SKM-1 treated with dmso at 0.1 percent for 144 hours (cell line): ENCODE measurements at regions not wholly inside any gene's neighbourhood (a gene's known extent, or its start where the extent isn't known, plus 50 kb on each side); places are given as distances from the start of the nearest gene placed in this dataset.

Experiments
- DNase-seq: peaks from one replicate; lab custom pipeline; 2025; ENCODE audit not compliant: unreplicated experiment; lab: John Stamatoyannopoulos, UW

DNA sequence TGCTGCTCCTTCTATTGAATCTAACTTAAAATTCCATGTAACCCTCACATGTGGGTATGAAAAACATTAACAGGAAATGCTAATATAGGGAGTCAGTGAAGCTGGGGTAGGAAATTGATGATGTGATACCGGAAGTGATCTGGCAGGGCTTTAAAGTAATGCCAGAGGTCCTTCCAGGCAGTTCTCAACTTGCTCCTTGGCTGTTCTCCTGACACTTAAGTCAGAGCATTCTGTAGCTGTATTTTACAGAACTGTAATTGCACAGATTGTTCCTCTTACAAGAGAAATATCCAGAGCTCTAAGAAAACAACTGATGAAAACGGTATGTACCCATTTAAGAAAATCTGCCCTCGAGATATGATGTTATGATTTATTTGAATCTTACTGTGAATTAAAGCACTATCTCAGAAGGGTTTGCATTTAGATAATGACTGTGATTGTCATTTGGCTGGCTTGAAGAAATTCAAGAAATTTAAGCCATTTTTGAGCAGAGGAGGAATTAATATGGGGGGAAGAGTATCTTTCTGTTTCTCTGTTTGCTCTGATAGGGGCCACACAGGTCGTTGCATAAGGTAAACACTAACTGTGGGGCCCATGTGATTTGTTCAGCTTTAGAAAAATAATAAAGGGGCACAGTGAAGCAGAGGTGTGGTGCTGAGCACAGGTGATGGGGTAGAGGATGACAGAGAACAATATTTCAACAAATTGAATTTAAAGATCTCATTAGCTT is 88.4 kb downstream of the BBS10 start:
- no peak for DNase-seq

DNA sequence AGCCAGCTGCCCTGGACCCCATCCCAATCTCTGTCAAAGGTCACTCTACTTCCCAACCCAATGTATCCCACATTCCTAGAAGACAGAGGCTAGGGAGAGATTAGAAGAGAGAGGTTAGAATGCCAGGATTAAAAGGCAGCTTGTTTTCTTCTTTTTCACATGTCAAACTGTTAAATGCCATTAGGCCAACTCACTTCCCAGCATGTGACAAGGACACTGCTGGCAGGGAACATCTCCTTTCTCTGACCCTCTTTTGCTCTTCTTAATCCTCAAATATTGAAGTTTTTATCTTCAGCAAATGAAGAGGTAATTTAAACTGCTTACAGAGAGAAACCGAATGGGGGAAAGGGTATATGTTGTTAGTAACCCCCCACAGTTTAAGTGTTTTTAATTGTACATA is 89.1 kb downstream of the BBS10 start:
- no peak for DNase-seq

DNA sequence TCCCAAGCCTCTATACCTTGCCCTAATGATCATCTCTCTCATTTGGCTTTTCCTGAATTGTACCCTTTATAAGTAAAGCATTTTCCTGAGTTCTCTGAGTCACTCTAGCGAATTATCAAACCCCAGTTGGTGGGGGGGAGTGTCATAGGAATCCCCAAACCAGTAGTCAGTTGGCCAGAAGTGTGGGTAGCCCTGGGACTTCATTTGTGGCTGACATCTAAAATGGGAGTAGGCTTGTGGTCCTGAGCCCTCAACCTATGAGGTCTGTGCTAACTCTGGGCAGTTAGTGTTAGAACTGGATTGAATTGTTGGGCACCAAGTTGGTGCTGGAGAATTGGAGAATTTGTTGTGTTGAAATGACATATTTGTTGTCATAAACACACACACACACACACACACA is 91.3 kb downstream of the BBS10 start:
- DNase-seq: no peak

DNA sequence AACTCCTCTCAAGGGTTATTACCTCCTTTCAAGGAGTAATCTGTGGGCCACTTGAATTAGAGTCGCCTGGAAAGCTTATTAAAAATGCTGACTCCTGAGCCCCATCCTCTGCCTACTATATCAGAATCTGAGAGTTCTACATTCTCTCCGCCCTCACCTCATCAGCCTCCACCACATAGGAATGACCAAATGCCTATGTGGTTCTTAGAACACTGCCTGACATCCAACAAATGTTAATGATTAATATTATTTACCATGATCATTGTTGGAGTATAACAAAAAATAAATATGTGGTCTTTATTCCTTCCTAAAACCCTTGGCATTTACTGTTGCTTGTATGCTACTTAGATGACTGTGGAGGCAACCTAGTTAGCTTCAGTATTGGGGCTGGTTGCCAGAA is 91.9 kb downstream of the BBS10 start:
- no peak for DNase-seq

DNA sequence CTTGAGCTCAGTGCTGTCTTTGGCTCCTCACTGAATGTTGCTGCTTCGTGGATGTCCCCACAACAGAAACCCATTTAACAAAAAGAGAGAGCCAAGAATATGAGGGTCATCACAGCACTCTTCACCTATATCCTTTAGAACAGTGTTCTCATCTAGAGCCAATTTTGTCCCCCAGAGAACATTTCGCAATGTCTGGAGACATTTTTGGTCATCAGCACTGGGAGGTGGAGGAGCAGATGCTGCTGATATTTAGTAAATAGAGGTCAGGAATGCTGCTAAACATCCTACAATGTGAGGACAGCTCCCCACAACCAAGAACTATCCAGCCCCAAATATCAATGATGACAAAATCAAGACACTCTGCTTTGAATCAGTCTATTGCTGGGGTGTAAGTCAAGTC is 92.5 kb downstream of the BBS10 start:
- DNase-seq: no peak

DNA sequence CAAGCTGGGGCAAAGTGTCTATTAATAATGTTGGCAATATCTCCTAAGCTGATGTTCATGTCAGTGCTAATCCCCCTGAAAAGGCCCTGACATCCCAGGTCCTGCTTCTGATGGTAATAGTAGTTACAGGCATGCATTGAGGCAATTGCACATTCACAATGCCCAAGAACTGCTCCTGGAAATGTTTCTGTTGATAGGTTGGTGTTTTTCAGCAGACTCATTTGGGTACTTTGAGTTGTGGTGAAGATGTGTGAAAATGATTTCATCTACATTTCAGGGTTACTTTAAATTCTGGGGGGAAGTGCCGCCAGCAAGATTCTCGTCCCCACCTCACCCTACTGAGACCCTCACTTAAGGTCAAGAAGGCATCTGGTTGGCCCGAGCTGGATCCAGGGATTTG is 92.9 kb downstream of the BBS10 start:
- DNase-seq: no peak

DNA sequence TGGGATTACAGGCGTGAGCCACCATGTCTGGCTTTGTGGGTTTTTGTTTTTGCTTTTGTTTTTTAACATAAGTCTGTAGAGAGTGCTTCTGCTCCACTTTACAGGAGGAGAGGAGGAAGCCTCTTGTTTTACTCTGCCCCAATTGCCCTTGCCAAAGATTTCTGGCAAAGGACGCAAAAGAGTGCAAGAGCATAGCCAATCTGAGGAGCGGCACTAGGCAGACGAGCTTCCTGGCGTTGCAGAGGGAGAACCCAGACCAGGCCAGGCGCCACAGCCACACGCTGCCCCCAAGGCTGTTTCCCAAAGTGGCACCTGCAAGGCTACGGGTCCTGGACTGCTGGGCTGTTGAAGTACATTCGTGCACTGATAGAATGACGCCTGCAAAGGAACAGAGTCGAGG is 96.2 kb downstream of the BBS10 start:
- no peak for DNase-seq

DNA sequence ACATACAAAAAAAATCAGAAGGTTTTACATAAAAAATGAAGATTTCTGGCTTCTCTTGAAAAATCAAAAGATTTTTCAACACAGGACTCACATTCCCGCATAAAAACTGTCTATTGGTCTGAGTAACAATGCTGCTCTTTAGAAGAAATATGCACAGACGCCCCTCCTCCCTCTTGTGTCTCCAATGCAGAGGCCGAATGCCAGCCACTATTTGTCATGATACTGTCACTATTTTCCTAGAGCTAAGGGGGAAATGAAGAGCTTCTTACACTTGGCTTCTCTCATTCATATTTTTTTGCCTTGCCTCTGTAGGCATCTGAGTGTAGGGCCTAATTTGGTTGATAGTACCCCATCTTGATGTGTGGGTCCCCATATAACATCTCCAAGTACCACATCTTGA is 98.0 kb downstream of the BBS10 start:
- DNase-seq: no peak

DNA sequence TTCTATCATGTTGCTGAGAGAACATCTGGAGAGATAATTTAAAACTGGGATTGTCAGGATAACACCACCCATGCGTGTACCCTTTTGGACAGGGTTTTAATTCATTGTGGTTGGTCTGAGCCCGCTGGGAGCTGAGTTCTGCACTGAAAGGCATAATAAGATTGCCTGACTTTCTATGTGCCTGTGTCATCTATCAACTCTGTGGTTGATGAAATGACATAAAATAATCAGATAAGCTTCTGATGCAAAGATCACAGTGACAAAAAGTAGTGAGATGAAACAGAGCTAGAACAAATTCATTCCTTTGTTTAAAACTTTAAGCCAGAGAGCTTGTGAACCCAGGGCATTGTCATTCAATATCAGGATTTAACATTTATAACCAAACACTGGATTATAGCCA is 98.7 kb downstream of the BBS10 start:
- no peak for DNase-seq

DNA sequence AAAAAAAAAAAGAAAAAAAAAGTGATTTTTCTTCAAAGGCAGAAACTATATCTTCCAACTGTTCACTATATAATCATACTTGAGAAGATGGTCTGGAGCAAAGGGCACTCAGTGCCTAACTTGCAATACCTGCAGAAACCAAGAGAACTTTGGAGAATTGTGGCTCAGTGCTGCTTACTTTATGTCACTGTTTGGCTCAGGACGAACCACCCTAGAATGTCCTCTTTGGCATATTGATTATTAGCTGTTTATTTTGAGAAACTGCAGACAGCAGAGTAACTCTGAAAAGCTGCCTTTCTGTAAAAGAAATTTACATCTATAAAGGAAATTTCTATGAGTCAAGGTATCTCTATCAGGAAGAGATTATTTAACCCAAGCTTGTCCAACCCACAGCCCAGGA is 100.2 kb downstream of the BBS10 start:
- DNase-seq: no peak

DNA sequence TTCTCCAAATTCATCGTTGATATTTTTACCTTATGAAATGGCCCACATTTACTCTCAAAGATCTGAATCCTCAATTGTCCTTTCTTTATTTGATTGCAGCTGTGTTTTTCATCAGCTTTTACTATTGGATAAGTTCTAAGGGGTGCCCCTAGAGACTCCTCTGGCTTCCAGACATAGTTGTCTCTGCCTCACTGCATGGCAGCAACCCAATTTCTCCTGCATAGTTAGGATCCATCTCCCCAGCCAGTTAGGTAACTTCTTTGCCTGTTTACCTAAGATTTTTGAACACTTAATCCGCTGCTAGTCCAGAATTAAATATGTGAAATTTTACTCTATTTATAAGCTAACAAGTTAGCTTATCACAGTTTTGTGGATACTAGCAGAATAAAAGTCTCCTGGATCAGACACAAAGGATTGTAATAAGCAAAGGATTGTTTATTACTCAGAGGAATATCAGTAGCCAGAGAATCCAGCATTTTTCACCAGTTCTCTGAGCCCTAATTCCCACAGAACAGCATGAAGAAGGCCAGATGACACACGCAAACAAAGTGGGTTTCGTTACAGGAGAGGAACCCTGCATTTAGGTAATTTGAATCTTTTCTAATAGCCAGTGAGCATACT is 101.1 kb downstream of the BBS10 start:
- no peak for DNase-seq

DNA sequence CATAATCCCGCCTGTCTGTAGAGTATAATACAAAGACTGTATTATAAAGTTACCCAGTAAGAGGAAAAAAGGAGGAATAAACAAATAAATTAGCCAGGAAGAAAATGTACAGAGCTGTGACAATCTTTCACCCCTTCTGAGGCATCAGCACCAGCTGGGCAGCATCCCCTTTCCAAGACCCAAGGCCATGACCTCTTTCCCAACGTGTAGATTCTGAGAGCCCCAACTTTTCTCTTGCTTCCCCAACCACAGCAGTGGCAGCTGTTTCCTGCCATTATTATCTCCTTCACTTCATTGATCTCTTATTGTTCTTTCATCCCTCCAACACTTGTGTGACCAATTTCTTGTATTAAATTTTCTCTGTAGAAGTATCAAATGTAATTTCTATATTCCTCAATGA is 101.6 kb downstream of the BBS10 start:
- no peak for DNase-seq

DNA sequence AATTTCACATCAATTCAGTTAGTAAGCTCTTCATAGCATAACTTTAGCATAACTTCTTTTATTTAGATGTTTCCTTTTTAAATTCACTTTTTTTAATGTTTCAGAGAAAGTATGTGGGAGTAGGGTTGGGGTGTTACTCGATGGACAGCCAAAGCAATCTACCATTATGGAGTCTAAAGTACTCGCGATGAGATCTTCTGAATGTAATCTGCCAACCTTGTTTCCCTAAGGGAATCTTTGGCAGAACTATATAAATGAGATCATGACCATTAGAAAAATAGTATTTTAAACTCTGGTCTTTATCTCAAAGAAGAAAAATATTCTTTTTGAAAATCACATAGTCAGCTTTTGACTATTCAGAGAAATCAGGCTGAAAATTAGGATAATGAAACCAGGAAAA is 103.9 kb downstream of the BBS10 start:
- no peak for DNase-seq

DNA sequence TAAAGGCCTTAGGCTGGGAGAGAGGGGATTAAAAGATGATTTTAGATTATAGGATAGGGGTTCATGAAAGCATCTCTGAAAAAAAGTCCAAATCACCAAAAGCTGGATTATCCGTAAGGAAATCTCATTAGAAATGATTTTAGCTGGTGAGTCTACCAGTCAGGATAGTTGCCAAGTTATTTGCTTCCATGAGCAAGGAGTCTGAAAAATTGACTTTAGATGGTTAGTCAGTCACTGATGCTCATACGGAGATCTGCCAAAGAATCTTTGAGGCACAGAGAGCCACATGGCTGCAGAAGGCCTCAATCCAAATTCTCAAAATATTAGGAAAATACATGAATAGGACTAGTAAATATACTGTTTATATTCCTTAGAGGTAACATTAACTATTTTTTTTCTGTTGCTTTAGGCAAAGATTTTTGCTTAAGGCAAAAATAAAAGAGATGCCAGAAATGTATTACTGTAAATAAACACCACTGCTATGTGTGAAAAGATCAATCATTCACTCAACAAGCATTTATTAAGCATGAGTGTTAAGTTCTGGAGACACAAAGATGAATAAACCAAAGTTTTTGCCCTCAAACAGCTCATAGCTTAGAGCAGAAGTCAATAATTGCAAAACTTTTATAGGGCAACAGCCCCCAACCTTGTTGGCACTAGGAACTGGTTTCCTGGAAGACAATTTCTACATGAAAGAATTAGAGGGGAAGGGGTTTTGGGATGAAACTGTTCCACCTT is 105.2 kb downstream of the BBS10 start:
- no peak for DNase-seq

DNA sequence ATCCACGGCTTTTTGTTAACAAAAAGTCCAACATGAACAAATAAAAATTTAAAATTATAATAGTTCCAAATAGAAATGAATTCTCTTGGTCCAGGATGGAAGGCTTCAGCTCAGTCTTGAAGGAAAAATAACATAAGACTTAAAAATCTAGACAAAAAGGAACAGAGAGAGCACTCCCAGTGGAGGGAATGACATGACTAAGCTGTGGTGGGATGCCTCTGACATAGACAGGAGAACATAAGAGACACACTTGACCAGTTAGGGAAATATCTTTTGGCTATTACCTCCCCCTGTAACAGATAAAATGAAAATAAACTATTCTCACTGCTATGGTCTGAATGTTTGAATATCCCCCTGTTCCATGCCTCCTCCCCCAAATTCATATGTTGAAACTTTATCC is 106.8 kb downstream of the BBS10 start:
- no peak for DNase-seq

DNA sequence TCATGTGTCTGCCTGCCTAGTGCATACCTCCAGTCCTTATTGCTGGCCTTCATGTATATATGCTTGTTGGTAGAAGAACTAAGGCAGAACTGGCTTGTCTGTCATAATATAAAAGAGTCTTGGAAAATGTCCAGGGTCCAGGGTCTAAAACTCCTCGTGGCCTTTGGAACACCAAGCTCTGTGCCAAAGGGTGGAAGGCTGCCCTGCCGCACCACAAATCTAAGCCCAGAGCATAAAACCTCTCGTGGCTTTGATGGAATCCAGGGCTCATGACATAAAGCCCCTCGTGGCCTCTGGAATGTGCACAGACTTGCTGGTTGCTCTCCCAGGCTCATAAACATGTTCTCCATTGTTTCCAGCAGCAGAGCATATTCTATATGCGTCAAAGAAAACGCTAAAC is 107.9 kb downstream of the BBS10 start:
- no peak for DNase-seq

DNA sequence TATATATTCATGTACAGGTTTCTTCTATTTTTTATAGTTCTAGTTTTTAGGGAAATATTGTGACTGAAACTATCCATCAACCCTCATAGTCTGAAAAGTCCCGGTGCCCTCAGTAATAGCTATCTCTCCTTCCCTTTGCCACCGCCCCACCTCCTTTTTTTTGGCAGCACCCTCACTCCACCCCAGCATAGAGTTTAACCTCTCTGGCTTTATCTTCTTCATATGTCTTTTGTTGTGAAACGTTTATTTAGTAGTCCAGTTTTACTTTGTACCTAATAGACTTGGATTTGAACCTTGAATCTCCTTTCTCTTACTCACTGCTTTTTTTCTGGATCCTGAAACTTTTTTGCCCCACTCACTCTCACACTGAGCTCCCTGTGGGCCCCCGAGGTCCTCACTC is 109.5 kb downstream of the BBS10 start:
- DNase-seq: no peak

DNA sequence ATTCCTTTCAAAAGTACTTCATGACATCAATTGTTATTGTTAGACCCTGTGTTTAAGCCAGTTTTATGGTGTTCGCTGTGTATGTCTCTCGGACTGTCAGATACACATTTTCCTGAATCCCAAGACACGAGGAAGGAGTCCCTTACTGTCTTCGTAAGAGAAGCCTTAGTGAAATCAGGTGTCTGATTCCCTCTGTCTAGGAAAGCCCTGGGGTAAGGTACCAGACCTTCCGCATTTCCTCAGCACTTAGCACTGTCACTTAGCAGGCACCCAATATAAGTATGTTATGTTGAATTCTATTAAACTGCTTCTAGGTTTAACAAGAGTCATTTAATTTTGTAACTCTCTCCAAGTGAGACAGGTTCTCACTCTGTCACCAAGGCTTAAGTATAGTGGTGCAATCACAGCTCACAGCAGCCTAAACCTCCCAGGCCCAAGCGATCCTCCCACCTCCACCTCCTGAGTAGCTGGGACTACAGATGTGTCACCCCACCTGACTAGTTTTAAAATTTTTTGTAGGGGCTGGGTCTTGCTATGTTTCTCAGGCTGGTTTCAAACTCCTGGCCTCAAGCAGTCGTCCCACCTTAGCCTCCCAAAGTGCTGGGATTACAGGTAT is 111.0 kb downstream of the BBS10 start:
- no peak for DNase-seq

DNA sequence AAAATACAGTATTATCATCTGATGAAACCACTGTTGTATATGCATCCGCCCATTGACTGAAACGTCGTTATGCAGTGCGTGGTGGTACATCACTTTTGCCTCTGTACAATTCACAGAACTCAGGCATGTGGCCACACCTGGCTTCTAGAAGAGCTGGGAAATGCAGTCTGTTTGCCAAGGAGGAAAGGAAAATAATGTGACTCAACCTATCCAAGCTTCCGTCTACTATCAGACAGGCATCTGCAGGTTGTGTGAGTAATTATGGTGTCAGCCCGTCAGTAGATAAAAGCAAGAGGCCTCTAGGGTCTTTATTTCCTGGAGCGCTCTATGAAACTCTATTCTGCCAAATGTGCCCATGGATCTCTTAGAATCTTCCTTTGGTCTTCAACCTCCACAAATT is 111.6 kb downstream of the BBS10 start:
- no peak for DNase-seq

DNA sequence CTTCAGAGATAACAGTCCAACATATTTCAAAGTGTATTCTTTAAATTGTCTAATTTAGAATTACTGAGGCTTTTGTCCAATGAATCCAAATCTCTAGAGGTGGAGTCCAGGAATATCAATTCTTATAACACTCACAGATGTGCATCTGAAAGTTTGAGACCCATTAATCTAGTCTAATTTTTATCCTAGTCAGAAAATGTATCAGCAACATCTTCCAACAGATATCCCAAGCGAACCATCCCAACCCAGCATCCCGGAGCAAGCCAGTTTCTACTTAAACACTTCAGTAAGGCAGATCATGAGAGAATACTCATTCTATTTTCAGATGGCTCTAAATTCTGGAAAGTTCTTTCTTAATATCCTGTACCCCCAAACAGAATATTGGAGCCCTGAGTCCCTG is 113.5 kb downstream of the BBS10 start:
- DNase-seq: no peak

DNA sequence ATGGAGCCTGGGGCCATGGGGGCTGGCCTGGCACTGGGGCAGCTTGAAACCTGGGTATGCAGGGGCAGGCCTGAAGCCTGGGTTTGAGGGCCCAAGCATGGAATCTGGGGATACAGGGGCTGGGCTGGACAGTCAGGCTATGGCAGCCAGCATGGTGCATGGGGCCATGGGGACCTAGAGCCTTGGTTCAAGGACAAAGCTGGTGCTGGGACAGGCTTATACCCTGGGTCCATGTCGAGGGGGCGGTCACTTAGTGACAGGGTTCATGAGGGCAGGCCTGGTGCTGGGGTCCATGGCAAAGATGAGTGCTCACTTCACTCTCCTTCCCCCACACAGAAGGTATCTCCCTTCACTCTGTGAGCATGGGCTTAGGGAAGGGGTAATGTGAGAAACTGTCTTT is 116.2 kb downstream of the BBS10 start:
- DNase-seq: no peak

DNA sequence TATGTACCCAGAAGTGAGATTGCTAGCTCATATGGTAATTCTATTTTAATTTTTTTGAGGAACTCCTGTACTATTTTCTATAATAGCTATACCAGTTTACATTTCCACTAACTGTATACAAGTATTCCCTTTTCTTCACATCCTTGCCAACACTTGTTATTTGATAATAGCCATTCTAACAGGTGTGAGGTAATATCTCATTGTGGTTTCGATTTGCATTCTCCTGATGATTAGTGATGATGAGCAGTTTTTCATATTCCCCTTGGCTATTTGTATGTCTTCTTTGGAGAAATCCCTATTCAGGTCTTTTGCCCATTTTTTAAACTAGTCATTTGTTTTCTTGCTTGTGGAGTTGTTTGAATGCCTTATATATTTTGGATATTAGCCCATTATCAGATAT is 121.3 kb downstream of the BBS10 start:
- DNase-seq: no peak
